SK-N-MC (cell line): ENCODE measurements at regions not wholly inside any gene's neighbourhood (a gene's known extent, or its start where the extent isn't known, plus 50 kb on each side); places are given as distances from the start of the nearest gene placed in this dataset.

Experiments
- EZH2 ChIP-seq: fragments of 200-600 bp; sonication (generic); IDR thresholded peaks from one replicate; pipeline ENCODE4 v1.6.1; 2017; ENCODE audit warnings: antibody characterized with exemption
- FOXP2 ChIP-seq: optimal IDR thresholded peaks from 2 replicates; pipeline ENCODE3; 2011; ENCODE audit warnings: mild to moderate bottlenecking, moderate library complexity; ENCODE audit not compliant: insufficient read depth; ENCODE audit errors: extremely low read length, control extremely low read depth
- POLR2AphosphoS5 ChIP-seq: IDR thresholded peaks from 2 replicates; pipeline ENCODE4 v1.6.1; 2012; ENCODE audit warnings: mild to moderate bottlenecking, low read depth, low read length, borderline replicate concordance

- TF ChIP-seq POLR2AphosphoS5 (no peak), EZH2 (no peak), FOXP2 (no peak)
Measured at GRCh38 chr5:91875196-91875779, 492.2 kb upstream of the ARRDC3 start.
